ENCODE measurements at regions not wholly inside any gene's neighbourhood (a gene's known extent, or its start where the extent isn't known, plus 50 kb on each side); places are given as distances from the start of the nearest gene placed in this dataset.

DNA sequence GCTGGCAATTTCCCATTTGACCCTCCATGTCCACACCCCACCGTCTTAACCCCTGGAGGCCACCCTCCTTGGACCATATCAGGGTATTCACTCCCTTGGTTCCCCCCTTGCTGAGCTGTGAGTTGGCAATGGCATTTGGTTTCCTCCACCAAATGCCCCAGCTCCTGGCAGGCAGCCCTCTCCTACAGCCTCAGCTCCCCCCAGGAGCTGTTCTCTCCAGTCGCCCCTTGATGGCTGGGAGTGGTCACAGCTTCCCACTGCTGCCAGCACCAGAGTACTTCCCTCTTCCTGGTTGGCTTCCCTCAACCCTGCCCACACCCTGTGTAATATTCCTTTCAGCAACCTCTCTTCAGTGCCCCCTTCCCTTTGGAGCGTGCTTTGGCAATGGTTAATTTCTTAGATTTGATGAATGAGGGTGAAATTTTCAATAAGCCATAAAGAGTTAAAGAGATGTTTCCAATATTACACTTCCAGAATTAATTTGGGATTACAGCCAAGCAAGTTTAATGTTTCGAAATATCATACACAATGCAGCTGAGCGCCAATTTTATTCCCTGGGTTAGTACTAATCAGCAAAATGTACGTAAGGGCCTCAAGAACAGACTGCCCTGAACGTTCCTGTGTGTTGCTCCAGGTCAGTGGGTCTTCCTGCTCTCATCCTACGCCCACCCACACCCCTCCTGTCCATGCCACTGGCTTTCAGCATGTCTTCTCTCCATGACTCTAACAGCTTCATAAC is 207.1 kb upstream of the NFE2L3 start:
- DNase-seq = no peak

DNA sequence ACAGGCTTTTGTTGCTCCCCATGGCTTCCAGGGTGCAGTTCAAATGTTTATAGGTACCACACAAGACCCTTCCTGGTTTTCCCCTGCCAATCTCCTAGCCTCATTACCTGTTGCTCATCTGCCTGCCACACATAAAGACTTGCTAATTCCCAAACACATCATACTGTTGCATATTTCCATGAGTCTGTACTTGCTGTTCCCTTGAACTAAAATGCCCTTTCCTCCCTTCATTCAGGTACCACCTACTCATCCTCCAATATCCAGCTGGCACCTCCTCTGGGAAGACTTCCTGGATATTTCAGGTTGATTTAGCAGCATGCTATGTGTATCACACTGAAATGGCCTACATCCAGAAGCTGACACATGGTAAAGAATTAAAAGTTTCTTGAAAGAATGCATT is 206.4 kb upstream of the NFE2L3 start:
- no peak for DNase-seq

DNA sequence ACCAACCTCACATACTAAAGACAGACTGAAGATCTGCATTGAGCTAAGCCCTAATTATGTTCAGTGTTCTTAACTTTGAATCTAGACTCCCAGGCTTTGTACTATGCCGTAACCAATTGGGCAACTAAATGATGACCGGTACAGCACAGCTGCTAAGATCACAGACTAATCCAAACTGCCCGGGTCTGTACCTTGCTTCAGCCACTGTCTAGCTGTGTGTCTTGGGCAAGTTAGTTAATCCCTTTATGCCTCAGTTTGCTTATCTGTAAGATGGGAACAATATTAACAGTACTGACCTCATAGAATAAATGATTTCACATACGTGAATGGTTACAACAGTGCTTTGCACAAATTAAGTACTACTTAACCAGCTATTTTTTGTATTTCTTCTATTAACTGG is 205.8 kb upstream of the NFE2L3 start:
- no peak for DNase-seq

DNA sequence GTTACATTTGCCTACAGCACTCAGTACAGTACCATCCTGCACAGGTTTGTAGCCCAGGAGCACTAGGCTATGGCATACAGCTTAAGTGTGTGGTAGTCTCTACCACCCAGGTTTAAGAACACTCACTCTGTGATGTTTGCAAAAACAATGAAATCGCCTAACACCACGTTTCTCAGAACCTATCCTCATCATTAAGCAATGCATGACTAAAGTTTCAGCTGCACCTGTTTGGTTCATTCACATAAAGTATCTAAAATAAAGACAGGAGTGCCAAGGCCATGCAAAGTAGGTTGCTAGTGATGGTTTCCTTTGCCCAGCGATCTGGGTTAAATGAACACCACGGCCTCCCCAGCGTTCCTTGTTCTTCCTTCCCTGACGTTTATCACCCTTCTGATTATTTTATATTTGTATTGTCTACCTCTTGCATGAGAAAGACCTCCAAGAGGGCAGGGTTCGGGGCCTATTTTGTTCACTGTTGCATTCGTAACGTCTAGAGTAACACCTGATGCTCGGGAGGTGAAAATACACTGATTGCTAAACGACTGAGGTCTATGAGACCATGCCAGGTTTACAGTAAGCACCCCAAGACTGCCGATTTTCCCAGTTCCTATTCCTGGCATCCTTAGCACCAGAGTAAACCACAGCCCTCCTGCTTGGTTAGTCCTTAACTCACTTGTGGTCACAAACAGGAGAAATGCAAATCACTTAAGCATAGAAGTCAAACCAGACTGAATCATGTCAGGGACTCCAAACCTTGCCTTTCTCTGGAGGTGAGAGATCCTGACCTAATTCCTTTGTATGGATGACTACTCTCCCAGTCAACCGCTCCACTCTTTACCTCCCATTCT is 204.1 kb upstream of the NFE2L3 start:
- DNase-seq = no peak

DNA sequence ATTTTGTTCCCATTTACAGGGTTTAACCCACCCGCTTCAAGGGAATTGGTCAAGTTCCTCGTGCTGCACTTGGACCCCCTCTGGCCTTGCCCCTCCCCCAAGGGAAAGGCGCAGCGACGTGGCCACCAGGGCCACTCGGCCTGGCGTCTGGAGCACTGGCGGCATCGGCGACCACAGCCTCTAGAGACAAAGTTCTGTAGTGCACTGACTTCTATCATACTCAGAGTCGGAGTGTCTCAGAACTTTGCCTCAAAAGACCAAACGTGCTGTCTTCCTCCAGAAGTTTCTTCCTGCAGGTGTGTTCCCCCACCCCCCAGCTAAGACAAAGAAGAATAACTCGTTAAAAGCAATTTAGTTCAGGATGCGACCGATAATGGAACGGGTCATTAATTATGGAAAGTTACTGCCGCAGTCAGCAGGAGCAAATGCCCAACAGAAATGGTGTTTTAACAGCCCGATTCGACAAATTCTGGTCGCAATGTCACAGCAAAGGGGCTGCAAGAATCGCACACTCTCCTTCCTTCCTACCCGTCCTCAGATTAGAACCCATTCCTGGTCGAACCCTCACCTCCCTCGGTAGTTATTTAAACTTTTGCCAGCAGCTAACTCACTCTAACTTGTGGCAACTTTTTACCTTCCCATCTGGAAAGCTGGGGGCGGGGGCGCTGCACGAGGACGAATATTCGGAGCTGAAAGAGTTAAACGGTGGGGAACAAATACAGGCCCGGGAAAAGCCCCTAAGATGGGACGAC is 202.1 kb upstream of the NFE2L3 start:
- DNase-seq = no peak

DNA sequence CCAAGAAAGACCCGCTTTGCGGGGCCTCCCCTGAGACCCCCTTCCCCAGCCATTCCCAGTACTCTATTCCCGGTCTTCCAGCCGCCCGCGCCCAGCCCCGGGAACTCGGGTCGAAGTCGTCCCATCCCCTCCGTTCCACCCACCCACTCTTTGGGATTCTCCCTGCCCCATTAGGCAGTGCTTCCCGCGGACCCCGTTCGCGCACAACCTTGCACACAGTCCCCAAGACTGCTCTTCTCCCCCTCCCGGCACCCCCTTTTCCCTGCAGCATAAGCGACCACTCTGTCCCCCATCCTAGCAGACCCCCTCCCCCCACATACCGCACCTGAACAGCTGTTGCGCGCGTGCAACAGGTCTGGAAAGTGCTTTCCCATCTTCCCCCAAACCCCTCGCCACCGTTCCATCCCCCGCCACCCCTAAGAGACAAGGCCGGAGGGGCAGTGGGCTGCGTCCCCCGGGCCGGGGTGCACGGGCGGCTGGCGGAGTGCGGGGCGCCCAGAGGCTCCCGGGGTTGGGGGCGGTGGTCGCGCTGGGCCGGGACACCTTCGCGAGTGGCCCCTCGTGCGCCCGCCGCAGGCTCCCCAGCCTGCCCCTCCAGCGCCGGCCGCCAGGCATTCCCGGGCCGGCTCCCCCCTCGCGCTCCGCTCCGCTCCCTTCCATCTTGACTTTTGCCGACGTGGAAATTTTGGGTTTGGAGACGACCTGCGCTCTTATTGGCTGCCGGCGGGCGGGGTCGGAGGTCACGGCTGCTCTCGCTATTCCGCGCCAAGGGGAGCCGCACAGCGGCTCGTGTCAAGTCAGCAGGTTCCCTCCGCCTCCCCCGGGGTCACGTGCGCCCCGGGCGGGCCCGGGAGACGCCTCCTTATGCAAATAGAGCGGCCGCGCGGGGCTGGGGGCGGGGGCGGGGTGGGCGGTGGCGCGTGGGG is 201.2 kb upstream of the NFE2L3 start:
- peak; percentile 97 for DNase-seq

DNA sequence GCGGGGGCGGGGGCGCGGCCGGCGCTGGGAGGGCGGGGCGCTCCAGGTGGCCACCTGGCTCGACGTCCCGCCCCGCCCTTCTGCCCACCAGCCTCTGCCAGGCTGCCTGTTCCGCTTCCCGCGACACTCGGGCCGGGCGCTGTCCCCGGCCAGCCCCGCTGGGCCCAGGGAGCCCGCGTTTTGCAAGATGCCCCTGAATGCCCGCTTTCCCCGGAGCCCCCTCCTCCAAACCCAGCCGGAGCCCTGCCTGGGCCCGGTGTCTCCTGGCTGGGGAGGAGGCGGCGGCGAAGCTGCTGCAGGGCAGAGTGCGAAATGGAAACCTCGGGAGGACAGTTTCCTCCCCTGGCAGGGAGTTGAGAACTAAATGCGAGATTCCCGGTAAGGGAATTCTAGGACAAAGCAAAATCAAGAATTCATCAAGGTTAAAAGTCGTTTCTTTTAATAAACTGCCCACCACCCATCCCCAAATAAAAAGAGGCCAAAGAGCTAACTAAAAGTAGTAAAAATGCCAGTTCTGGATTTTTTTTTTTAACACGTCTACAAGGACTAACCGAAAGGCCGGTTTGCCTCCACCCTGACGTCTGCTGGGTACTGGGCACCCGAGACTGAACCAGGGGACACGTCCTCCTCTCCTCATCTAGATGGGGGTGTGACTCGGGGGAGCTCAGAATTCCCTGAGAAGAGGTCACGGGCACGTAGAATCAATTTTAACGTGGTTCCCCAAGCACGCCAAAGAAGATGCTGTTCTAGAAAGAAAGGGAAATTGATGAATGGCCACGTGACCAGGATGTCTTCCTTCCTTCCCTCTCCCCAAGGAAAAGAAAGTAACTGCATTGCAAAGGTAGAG is 200.4 kb upstream of the NFE2L3 start:
- DNase-seq = no peak

DNA sequence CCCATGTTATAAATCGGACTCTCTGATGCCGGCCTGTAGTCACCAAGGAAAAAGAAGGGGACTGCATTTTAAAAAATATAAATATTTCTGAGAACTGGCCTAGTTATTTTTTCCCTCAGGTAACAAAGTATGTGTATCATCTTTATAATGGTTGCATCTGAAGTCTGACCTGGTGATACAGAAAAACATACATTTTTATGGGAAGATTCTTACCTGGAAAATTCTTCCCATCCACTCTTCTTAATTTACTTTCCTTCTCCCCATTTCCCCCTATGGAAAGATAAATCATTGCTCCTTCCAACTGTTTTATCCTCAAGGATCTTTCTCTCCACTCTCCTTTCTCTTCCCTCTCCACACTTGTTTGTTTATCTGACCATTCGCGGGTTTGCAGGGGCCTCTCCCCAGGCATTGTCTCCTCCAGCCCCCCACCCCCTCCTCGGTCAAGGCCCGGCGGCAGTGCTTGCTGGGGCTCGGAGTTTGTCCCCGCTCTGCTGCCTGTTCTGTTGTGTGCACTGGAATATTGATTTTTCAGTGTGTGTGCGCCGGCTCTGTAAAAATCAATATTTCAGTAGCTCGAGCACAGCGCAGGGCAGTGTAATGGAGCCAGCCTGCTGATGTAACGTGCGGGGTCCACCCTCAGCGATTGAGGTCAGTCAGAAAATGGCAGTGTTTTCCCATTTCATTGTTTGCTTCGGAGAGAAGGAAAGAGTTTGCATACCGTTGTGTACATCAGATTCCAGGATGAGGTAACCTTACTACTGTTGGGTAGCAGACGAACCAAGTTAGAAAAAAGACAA is 199.5 kb upstream of the NFE2L3 start:
- DNase-seq = no peak

DNA sequence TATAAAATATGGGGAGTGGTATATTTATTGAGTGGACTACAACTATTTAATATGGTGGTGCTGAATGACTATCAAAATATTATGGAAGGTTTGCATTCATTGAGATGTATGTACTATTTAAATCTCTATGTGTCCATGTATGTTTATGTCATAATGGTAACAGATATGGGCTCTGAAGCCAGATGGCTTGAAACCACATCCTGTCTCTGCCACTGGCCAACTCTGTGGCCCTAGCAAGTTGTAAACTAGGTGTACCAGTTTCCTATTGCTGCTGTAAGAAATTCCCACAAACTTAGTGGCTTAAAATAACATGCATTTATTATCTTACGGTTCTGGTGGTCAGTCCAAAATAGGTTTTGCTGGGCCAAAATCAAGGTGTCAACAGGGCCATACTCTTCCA is 198.1 kb upstream of the NFE2L3 start:
- no peak for DNase-seq

DNA sequence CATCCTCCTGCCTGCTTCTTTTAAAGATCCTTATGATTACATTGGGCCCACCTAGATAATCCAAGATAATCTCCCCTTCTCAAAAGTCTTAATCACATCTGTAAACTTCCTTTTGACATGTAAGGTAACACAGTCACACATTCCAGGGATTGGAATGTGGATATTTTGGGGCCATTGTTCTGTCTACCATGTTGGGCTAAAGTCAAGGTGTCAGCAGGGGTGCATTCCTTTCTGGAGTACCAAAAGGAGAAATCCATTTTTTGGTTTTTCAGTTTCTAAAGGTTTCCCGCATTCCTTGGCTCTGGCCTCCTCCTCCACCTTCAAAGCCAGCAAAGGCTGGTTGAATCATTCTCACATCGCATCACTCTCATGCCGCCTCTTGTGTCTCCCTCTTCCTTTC is 197.6 kb upstream of the NFE2L3 start:
- DNase-seq = no peak

DNA sequence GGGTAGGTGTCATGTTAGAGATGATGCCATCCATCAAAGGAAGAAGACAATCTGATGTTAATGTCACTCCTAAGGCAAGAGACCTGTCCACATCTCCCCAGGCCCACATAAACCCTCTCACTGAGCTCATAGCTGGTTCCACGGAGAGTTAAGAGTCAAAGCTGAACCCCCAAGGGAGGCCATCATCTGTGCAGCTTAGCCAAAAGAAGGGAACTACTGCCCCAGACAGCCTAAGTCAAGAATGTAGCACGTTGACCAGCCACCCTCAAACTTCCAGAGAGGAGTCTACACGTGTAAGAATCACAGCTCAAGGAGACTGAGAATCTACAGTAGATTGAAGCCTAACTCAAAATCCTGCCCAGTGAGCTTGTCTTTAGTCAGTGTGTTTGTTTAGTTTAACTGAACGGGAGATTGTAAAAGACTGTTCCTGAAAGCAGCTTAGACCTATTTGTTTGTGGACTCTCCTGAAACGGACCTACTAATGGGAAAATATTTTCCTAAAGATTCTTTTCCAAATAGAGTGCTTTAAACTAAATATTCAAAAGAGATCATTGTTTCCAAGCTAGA is 192.7 kb upstream of the NFE2L3 start:
- DNase-seq = no peak

DNA sequence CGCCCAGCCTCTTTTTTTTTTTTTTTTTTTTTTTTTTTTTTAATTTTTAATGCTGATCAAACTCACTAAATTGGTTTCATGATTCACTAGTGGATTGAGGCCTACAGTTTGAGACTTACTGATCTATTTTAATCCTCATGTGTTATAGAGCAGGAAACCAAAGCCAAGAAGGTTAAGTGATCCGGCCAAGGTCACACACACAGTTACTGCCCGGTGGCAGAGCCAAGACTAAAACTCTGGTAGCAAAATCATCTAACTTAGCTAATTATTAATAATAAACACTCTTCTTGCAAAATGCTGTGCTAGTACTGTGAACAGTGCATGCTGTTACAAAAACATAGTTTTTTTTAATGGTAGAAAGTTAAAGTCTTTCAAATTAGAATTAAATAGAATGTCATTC is 188.3 kb upstream of the NFE2L3 start:
- DNase-seq = no peak

DNA sequence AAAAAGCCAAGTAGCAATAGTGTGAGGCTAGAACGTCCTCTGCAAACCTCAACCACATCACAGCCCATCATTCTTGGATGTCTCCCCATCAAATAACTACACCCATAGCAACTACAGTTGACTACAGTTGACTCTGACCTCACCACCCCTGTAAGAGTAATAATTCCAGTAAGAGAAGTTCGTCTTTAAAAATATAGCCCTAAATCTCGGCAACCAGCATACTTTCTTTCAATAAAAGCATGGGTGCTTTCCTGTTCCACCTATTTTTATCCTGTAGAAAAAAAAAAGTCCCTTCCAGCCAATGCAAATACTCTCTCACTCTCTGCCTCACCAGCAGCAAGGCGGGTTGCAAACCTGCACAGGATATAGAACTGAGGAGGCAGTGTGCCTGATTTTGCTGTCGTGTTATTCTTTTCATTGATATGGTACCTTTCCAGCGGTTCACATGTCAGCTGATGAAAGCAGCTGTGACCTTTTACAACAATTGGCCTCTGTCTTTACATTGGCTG is 187.5 kb upstream of the NFE2L3 start:
- no peak for DNase-seq

DNA sequence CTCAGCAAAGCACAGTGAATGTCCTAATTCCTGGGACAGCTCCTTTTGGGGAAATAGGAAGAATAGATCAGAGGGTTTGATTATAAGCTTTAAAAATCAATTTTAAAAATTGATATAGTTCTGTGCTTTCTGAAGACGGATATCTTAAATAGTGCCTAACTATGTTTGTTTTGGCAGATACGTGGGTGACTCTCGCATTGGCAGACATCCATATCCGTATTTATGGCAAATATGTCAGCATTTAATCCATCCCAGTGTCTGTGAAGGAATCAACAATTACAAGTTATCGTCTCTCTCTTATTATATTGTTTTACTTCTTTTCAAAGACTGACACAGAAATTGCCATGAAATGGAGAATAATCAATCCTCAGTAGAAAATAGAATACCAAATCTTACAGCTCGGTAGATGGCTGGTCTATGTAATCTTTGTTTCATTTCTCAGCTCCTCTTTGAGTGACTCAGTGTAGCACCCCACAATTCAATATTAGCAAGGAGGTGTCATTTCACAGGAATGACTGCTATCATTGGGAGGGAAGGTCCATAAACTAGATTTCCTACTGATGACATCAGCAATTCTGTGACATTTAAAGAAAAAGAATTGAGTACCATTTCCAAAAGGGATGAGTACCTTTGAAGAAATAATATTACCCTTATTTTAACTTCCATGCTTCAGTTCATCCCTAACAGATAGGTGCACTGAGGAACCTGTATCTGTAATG is 186.4 kb upstream of the NFE2L3 start:
- DNase-seq = no peak

DNA sequence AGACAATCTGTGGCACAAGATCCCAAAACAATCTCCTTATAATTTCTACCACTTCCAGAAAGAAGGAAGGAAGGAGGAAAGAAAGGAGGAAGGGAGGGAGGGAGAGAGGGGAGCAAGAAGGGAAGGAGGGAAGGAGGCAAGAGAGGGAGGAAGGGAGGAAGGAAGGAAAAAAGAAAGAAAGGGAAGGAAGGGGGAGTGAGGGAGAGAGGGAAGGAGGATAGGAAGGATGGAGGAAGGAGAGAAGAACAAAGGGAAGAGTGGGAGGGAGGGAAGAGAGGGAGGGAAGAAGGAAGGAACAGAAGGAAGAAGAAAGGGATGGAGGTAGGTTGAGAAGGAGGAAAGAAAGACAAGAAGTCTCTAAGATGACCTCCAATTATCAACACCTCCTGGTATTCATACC is 185.5 kb upstream of the NFE2L3 start:
- no peak for DNase-seq

DNA sequence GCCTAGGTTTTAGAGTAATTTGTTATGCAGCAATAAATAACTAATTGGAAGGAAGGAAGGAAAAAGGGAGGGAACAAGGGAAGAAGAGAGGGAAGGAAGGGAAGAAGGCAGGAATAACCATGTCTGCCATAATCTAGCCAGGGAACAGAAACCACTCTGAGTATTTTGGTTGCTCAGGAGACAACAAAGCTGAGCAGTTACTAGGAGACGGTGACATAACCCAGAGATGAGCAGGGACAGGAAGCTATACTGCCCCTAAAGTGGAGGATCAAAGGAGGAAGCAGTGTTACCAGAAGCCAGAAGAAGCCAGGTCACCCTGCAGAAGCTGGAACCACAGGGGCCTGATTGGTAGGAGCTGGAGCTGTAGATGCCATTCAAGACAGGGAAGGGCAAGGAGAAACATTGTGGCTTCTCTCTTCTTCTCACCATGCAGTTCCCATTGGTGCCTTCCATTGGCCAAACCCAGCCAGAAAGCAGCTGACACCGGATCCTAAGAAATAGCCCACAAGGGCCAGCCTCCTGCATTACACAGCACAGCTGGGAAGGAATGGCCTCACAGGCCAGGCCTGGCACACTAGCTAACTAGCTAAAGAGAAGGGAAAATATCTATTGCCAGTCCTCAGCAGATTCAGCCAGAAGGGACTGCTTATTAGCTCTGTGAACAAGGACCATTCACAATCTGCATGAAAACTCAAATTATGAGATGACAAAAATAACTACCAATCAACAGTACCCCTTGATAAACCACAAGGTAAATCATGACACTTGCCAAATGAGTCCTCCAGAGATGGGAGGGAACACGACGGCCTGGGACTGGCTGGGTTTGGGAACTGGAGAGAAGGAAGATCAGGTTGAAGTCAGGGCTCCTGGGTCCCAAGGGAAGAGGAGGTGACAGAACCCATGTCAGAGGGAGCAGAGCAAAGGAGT is 184.5 kb upstream of the NFE2L3 start:
- no peak for DNase-seq

DNA sequence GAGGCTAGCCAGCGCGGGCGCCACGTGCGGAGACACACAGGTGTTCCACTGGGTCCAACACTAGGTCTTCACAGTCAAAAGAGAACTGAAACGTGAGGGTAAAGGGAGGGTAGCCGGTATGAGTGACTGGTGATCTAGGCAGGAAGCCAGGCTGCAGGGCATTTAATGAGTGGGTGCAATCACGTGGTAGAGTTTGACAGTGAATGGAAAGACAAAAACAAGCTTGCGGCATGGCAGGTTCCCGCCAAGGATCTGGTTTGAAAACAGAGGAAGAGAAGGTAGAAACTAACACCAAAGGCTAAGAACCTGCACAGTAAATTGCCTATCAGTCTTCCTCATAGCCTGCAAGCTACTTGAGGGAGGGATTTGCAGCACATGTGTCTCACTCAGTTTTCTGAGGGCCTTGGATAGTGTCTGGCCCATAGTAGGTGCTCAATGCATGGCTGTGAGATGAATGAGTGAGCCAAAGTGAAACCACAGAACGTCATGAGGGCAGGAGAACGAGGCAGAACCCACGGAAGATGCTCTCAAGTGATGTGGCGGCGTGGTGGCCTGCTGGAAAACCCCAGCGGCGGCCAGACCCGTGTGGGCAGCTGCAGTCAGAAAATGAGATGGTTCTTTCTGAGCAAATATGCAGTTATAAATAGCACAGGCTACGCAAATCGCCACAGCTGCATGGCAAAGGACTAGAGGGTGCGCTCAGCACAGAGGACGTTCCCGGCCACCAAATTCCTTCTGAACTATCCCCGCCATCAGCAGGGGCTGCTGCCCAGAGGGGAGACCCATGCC is 183.6 kb upstream of the NFE2L3 start:
- DNase-seq = no peak

DNA sequence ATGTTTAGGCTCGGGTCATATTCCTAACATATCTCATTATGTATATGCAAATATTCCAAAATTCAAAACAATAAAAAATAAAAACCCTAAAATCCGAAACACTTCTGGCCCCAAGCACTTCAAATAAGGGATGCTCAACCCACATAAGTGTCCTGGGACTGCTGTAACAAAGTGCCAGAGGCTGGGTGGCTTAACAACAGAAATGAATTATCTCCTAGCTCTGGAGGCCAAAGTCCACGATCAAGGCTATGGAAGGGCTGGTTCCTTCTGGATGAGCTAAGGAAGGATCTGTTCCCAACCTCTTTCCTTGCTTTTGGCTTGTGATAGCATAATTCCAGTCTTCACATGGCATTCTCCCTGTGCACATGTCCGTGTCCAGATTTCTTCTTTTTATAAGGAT is 181.6 kb upstream of the NFE2L3 start:
- DNase-seq = no peak

Measured in NCI-H2171 treated with DMSO at 0.1 percent for 48 hours (cell line).